ENCODE measurements at regions not wholly inside any gene's neighbourhood (a gene's known extent, or its start where the extent isn't known, plus 50 kb on each side); places are given as distances from the start of the nearest gene placed in this dataset.

GRCh38 chr14:34049790-34050189, 98.9 kb upstream of the EGLN3 start:
- TF ChIP-seq POLR2AphosphoS5 (IDR thresholded peaks at IDR 0.05; ENCODE audit: low read depth, low read length) (no peak), POLR2A (IDR thresholded peaks at IDR 0.05; ENCODE audit: low read depth, low read length) (no peak), TAF1 (IDR thresholded peaks at IDR 0.05; ENCODE audit: borderline replicate concordance, low read depth, low read length) (no peak)

Data from GM12892 (cell line).